ENCODE measurements at regions not wholly inside any gene's neighbourhood (a gene's known extent, or its start where the extent isn't known, plus 50 kb on each side); places are given as distances from the start of the nearest gene placed in this dataset.
"Not testable (repeated sequence)": the region's sequence is repeated elsewhere in the genome, so short reads cannot be mapped to it uniquely, and the experiment has no call there.

DNA sequence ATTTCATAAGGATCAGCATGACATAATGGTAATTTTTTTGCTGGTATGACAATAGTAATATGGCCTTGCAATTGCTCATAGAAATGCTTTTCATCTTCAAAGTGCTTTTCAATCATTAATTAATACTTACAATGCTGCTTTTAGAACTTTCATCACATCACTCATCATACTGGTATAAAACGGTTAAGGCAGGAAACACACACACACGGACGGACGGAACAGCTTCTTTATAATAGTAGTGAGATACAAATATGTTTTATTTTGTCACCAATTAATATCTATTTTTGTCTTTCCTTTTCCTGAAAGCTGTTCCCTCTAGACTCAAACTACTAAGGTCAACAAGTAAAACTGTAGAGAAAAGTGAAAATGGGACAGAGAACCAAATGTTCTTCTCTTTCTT is 353.9 kb upstream of the PKN2 start:
- no peak for DNase-seq

DNA sequence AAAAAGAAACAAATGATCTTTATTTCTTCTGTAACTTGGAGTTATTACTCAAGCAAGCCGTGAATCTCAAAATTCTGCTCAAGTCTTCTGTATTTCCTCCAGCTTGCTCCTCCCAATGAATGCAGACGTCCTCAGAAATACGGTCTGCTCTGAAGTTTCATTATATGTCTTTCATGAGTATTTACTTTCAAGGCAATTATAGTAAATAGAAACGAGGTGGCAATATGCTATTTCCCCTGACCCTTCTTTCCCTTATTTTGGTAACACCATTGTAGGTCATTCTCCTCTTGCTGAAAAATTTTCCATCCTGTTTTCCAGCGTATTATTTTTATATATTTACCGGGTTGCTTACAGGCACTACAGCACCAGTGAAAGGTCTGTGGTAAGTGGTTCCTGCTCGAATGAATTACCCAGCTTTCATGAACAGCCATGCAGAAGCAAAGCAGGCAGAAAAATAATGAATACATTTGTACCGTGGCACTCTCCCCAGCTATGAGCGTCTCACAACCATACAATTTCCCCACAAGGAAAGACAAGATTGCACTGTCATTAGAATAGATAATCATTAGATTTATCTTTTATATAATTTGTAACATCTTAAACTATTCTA is 350.9 kb upstream of the PKN2 start:
- no peak for DNase-seq

DNA sequence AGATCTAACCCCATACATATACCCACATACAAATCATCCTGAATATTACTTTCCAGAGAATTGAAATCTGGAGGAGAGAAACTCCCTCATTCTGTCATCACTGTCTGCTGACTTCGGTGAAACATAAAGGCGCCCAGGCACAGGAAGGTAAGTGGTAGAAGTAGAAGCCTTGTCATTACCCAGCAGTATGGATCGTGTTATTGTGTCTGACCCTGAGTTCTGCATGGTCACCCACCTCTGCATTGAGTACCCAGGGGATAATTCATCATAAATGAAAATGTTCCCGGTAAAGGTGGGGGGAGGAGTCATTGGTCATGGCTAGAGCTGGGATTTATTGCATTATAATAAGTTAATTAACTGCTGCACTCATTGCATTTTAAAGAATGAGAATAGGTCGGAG is 342.6 kb upstream of the PKN2 start:
- no peak for DNase-seq

DNA sequence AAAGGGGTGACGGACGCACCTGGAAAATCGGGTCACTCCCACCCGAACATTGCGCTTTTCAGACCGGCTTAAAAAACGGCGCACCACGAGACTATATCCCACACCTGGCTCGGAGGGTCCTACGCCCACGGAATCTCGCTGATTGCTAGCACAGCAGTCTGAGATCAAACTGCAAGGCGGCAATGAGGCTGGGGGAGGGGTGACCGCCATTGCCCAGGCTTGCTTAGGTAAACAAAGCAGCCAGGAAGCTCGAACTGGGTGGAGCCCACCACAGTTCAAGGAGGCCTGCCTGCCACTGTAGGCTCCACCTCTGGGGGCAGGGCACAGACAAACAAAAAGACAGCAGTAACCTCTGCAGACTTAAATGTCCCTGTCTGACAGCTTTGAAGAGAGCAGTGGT is 342.0 kb upstream of the PKN2 start:
- DNase-seq, result not testable (repeated sequence)

DNA sequence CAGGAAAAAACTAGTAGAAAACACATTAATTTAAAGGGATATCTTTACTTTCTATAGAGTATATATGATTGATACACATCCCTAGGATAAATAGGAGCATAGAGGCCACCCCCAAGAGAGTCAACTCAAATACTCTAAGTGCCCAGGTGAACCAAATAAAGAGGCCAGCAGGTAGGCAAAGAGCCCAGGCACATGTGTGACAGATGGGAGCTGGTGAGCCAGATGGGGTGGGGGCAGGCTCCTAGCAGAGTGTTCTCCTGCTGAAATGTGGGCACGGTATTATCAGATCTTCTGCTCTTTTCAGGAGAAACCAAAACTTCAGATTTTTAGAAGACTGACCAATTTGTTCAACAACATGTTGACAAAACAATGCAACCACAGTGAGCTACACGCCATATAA is 333.4 kb upstream of the PKN2 start:
- no peak for DNase-seq

DNA sequence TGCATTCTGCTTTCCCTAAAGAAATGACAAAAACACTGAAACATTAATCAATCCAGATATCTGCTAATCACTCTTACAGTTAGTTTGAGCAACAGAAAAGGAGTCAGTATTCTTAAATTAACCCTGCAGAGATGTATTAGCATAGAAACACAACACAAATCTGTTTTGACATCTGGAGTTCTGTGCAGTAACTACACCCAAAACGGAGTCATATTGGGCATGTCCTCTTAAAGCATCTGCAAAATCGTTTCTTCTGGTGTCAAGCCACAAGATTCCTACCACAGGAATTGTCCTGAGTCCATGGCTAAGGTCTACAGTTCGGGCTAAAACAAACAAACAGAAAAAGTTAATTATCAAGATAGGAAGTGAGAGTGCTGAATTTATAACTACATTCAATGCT is 332.1 kb upstream of the PKN2 start:
- DNase-seq, result no peak

DNA sequence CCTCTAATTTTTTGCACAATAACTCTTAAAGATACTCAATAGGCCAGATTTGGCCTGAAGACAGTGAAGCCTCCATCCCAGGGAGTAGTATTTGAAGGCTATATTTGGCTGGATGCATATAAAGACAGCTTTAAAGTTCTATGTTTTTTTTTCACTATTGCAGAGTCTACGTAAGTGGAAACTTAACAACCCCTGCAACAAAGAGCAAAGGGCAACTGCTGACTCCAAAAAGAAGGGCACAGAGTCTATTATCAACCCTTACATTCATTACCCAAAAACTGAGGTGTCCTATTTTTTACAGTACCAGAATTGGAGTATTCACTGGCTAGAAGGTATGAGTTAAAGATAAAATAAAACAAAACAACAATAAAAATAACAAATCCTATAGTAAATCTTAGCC is 329.8 kb upstream of the PKN2 start:
- no peak for DNase-seq

DNA sequence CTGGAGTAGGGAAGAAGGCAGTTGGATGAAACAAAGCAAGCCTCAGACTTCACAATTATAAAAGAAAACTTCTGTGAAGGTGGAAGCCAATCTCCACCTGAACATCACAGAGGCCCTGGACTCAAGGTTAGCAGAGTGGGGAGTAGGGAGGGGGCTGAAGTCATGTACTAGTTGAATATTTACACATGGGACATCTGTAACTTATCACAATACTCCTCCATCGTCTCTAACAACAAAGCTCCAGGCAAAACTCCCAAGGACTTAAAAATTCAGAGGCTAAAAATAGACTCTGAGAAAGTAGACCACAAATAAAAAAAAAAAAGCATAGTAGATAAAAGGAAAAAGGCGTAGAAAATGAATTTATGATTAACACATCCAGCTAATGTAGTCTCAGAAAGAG is 326.3 kb upstream of the PKN2 start:
- DNase-seq, result no peak

DNA sequence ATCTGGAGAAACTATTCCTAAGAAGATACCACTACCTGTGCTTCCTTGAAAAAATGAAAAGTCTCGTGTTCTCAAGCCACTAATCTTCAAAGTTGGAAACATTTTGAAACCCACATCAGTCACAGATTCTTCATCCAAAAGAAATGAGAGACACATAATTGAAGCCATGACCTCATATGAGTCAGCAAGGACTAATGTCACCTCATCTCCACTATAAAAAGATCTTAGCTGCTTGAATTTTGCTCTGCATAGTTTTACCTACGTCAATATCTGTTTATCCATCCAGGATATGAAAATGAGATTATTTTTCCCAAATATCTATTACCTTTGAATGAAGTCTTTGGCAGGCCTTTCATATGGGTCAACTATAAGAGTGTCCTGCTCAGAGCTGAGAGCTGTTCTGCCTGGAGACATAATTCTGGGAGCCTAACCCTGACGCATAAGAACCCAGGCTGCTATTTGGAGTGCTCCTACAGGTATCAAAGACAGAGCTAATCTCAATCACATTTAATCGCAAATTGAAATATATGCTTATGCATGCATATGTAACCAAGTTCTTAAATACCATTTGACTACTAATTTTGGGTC is 312.5 kb upstream of the PKN2 start:
- no peak for DNase-seq

DNA sequence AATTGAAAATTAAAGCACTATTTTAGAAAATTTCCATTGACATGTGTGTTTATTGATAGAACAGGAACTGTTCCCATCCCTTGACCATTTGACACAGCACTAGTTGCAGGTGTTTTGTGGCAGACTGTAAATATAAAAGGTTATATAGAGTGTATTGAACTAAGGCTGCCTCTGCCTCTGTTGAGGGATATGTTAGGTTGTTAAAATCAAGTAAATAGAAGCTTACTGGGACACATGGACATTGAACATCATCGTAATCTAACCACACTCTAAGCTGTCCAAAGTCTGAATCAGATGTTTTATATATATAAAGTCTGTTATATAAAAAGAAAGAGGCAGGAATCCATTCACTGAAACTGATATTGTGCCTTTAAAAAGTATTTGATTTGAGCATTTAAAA is 308.1 kb upstream of the PKN2 start:
- DNase-seq, result no peak

DNA sequence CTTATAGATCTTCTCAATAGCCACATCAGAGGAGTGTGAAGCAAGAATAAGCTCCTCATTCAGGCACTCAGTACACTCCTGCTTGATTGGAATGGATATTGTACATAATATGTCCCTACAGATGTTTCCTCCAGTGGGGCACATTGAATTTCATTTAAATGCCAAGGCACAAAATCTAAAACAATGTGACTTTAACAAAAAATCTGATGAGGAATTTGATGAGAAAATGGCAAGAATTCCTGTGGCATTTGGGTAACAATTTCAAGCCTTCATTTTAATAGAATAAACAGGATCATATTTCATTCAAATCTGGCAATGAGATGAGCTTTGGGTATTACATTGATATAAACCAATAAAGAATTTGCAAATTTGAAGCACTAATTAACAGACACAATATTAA is 307.7 kb upstream of the PKN2 start:
- DNase-seq, result no peak

DNA sequence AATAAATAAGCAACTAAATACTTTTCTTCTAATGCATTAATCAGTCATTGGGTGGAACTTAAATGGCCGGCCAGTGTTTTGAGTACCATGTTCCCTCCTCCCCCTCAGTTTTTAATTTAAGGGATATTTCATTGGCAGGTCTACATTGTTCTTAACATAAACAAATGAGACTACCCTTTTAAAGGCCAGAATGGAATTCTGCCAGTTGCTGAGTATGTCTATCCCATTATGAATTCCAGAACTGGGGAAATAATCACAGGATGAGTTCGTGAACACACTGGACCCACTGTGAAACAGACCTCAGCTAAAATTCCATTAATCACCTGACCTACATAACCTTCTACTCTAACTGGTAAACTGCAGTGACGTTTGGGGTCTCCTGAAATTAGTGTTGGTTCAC is 305.5 kb upstream of the PKN2 start:
- no peak for DNase-seq

DNA sequence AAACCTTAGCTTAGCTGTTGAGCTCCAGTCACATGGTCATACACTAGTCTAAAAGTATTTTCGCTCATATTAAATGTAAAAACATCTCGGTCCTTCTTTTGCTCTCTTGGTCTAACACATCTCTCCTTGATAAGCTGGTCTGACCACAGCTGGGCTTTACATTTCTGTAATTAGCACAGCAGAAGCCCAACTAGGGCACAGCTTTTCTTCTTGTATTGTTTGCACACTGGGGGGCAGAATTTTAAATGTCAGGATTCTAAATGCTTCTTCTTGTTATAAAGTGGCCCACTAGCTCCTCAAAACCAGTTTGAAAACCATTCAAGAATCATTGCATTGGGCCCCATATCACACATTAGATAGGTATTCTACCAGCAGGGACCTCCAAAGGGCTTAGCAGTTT is 289.1 kb upstream of the PKN2 start:
- DNase-seq, result no peak

DNA sequence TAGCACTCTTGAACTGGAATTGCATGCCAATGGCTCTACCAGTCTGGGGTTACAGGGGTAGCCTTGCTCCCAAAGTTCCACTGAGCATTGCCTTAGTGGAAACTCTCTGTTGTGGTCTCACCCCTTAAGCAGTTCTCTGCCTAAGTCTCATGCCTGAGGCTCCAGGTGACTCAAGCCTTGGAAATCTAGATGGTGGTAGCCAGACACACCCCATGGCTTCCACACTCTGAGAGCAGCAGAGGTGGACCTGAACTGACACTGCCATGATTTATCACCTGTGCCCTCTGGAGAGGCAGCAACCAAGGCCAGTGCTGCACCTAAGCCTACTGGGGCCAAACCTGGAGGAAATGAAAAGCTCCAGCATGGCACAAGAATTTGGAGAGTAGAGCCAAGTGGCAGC is 285.7 kb upstream of the PKN2 start:
- DNase-seq, result no peak

DNA sequence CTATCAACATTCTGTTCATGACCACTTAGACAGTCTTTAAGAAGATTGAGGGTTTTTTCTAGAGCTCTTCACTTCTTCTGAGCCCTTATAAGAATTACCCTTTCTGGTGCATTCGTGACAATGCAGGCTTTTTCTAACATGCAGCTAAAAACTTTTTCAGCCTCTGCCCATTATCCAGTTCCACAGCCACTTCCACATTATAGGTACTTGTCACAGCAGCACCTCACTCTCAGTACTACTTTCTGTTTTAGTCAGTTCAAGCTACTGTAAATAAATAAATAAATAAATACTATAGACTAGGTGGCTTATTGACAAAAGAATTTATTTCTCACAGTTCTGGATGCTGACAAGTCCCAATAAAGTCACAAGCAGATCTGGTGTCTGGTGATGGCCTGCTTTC is 284.4 kb upstream of the PKN2 start:
- DNase-seq, result no peak

DNA sequence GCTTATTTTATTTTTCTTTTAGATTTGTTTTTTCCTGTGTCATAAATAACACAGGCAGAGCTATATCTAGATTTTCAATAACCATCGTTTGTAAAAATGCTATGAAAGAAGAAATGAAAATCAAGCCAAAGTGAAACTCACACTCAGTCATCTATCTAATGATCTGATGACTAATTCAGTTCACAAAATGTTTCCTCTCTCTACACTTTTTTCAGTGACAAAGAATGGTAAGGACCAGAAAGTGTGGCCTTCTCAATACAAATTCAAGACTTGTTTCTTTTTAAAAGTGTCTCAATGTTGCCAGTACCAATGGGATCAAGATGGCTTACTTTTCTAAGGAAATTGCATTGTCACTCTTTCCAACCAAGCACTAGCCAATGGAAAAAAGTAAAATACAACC is 282.8 kb upstream of the PKN2 start:
- DNase-seq, result no peak

DNA sequence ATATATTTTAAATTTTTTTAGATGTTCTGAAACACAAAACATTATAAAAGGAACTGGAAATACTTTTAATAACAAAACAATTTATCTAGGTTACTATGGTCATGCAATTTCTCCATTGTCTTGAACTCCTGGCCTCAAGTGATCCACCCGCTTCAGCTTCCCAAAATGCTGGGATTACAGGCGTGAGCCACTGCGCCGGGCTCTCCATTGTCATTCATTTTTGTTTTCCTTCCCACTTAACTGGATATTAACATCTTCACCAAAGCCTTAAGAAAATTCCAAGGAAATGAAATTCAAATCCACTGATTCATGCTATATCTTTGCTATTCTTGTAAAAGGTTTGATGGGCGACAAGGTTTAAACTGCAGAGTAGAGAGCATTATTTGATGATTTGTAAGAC is 279.5 kb upstream of the PKN2 start:
- DNase-seq, result no peak

DNA sequence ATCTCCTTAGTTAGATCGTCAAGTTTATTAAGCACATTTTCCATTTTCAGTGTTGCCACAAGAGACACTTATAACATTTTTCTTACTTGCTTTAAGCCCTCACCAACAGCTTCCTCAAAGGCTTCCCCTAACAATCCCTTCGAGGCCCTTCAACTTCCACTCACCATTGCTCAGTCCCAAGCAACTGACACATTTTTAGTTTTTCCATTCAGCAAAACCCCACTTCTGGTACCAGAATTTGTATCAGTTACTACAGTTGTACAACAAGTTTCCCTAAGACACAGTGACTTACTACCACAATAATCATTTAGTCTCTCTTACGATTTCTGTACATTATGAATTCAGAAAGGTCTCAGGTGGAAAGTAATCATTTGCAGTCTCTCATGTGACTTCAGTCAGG is 276.8 kb upstream of the PKN2 start:
- no peak for DNase-seq

DNA sequence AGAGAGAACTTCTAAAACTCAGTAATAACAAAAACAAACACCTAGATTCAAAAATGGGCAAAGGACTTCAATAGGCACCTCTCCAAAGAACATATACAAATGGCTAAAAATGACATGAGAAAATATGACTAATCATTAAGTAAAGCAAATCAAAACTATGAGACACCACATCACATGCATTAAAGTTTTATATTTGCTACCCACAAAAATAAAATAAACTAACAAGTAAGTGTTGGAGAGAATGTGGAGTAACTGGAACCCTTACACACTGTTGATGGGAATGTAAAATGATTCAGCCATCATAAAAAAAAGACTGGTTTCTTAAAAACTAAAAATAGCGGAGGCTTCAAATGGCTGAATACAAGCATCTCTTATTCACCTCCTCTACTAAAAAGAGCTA is 262.1 kb upstream of the PKN2 start:
- DNase-seq, result no peak

DNA sequence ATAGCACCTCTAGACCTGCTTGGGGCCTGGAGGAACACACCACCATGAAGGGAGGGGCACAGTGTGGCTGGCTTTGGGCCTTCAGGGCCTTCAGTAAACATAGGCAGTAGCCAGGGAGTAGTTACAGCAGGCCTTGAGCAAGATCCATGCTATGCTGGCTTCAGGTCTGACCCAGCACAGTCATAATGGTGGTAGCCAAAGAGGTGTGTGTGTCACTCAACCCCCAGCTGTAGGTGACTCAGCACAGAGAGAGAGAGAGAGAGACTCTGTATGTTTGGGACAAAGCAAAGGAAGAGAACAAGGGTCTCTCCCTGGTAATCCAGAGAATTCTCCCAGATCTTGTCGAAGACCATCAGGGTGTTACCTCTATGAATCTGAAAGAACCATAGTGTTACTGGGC is 250.5 kb upstream of the PKN2 start:
- no peak for DNase-seq

DNA sequence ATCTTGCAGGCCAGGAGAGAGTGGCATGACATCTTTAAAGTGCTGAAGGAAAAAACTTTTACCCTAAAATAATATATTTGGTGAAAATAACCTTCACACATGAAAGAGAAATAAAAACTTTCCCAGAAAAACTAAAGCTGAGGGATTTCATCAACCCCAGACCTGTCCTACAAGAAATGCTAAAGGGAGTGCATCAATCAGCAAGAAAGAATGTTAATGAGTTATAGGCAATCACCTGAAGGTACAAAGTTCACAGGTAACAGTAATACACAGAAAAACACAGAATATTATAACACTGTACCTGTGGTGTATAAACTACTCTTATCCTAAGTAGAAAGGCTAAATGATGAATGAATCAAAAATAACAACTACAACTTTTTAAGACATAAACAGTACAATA is 249.2 kb upstream of the PKN2 start:
- DNase-seq, result no peak

DNA sequence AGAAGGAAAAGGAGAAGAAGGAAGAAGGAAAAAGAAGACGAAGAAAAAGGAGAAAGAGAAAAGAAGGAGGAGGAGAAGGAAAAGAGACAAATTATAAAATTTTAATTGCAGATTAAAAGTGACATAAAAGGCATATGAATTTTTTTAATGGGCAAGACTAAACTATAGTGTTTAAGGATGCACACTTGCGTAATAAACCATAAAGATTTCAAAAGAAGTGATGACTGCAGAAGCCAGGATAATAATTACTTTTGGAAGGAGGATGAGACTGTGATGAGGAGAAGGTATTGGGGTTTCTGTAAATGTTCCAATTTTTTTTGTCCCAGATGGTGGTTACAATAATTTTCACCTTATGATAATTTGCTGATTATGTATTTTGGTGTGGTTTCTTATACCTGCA is 243.1 kb upstream of the PKN2 start:
- no peak for DNase-seq

DNA sequence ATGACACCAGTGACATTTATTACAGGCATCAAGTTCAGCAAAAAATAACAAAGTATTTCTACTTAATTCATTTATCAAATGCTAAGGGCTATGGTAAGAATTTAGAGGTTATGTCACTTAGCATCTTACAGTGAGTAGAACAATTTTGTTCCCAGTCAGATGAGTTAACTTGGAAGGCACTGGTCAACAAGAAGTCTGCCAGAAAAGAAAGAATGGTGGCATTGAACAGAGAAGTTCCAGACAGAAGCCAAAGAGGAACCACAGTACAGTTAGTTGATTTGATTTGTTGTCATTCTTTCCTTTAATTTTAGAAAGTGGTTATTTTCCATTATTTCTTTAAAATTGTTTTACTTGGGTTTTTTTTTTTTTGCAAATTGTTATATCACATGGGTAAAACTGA is 232.2 kb upstream of the PKN2 start:
- no peak for DNase-seq

DNA sequence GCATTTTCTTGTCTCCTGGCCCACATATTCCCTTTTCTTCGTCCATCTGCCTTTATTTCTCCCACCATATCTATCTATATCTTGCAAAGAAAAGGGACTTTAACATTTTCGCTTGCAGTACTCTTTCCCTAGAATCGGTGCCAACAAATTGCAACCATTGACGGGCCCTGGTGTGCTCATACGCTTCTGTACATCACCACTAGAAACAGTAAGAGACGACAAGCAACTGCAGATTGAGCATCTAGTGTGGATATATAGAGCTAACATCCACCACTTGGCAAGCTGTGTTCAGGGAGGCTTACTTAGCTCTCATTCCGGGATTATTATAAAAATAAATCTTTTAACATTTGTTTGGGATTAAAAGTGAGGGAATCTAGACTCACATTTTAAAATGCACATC is 230.8 kb upstream of the PKN2 start:
- no peak for DNase-seq

DNA sequence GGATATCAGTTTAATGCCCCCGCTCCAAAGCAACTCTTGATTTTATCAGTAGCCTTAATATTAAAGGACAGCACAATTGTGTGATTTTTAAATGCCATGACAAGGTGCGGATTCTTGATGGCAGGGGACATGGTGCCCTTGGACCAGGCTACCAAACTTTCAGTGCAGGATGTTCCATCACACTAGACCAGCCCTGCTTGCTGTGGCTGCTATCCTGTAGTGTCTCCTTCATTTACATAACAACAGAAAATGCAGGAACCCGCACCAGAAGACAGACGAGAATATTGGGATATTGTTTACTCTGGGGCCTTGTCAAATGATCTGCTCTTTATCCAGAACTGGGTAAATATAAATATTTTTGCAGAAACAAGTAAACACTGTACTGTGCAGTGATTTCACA is 229.3 kb upstream of the PKN2 start:
- DNase-seq, result no peak

All from stimulated activated CD8-positive, alpha-beta memory T cell treated with anti-CD3 and anti-CD28 coated beads, Interleukin-4, amount 100 ng/mL, for 48 hours (primary cell).